Esophagus (tissue), 2 donors: ENCODE measurements at regions not wholly inside any gene's neighbourhood (a gene's known extent, or its start where the extent isn't known, plus 50 kb on each side); places are given as distances from the start of the nearest gene placed in this dataset.
"Not testable (repeated sequence)": the region's sequence is repeated elsewhere in the genome, so short reads cannot be mapped to it uniquely, and the experiment has no call there.

Experiments
- H3K27ac ChIP-seq, 2 donors: one replicate each; pipeline ENCODE4 v1.5.1; 2013; ENCODE audit warnings: low read depth in 2 of 2, mild to moderate bottlenecking in 2 of 2, inconsistent platforms in 1 of 2, low read length in 1 of 2, moderate library complexity in 1 of 2
- H3K27me3 ChIP-seq, 2 donors: one replicate each; pipeline ENCODE4 v1.6.1; 2013; ENCODE audit warnings: low read length in 2 of 2, control low read depth in 1 of 2, mild to moderate bottlenecking in 1 of 2; ENCODE audit not compliant: insufficient read depth in 2 of 2, control insufficient read depth in 1 of 2
- H3K36me3 ChIP-seq, 2 donors: one replicate each; pipeline ENCODE4 v1.6.1; 2013; ENCODE audit warnings: low read length in 1 of 2; ENCODE audit not compliant: control insufficient read depth in 2 of 2, insufficient read depth in 2 of 2
- H3K4me1 ChIP-seq, 2 donors: one replicate each; pipeline ENCODE4 v1.6.1; 2013; ENCODE audit warnings: low read length in 1 of 2; ENCODE audit not compliant: control insufficient read depth in 2 of 2, insufficient read depth in 2 of 2
- H3K4me3 ChIP-seq, 2 donors: one replicate each; pipeline ENCODE4 v1.5.1; 2013; ENCODE audit warnings: low read length in 2 of 2, mild to moderate bottlenecking in 2 of 2, low read depth in 1 of 2, moderate library complexity in 1 of 2
- H3K9me3 ChIP-seq, 2 donors: one replicate each; pipeline ENCODE4 v1.6.1; 2013; ENCODE audit warnings: mild to moderate bottlenecking in 2 of 2, low read depth in 1 of 2, low read length in 1 of 2, moderate library complexity in 1 of 2; ENCODE audit not compliant: control insufficient read depth in 2 of 2, insufficient read depth in 1 of 2
- WGBS, 2 donors: extraction: QIAGEN DNeasy Blood & Tissue Kit; methylation state at CpG; one replicate each; pipeline ENCODE4 v1.1.7; 2013; 5-methylcytosine and 5-hydroxymethylcytosine counted together
- donor health status: healthy with polysubstance abuse.
- donor health status: Bipolar disorder and iron deficiency.

DNA sequence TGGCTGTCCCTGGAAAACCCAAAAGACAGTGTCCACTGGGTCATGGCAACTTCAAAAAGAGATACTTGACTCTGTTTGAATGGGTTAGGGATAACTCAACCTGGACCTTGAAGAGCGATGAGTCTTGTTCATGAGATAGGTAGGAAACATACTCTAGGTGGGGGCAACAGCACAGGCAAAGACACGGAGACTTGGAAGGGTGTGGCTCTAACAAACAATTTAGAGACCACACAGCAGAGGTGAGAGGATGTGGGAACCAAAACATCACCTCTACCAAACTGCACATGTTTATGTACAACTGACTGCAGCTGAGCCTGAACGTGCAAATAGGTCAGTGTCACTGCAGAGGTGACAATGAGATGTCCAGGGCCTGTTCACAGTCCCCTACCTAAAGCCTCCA lies 247.7 kb upstream of the ADRA1B start:
- no peaks in the 10 kb centered on the region for H3K4me1 ChIP-seq
- no peaks in the 10 kb centered on the region for H3K36me3 ChIP-seq
- WGBS, 2 donors: 69 to 77% methylated on average over 3 of the region's 3 CpGs
- no peaks in the 10 kb centered on the region for H3K9me3 ChIP-seq
- H3K27ac ChIP-seq: no peak overlapping the region
- no peaks in the 10 kb centered on the region for H3K27me3 ChIP-seq
- no peak overlapping the region for H3K4me3 ChIP-seq

DNA sequence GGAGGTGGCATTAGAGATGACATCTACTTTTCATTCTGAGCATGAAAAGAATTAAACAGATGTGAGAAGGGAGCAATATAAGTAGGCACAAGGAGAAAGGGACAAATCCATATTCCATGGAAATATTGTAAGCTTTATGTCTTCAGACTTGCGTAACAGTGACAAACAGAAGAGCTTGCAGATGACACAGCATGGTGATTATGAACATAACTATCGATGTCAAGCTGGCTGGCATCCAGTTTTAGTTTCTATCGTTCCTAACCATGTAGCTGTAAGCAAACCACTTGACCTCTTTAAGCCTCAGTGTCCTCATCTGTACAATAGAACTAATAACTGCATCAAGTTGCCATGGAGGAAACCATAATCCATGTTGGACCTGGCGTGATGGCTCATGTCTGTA lies 246.7 kb upstream of the ADRA1B start:
- no peak overlapping the region for H3K27ac ChIP-seq
- H3K4me1 ChIP-seq: no peaks in the 10 kb centered on the region
- no peaks in the 10 kb centered on the region for H3K9me3 ChIP-seq
- no peaks in the 10 kb centered on the region for H3K27me3 ChIP-seq
- H3K36me3 ChIP-seq: no peaks in the 10 kb centered on the region
- 84% methylated on average over 4 of the region's 4 CpGs for WGBS, 2 donors
- H3K4me3 ChIP-seq: no peak overlapping the region

DNA sequence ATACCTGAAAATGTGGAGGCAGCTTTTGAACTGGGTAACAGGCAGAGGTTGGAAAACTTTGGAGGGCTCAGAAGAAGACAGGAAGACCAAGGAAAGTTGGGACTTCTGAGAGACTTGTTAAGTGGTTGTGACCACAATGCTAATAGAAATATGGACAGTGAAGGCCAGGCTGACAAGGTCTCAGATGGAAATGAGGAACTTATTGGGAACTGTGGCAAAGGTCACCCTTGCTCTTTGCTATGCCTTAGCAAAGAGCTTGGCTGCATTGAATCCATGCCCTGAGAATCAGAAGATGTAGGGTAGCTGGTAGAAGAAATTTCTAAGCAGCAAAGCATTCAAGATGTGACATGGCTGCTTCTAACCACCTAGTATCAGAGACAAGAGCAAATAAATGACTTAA lies 244.4 kb upstream of the ADRA1B start:
- Histone ChIP-seq H3K27me3 (no peaks in the 10 kb centered on the region), H3K4me1 (no peaks in the 10 kb centered on the region), H3K9me3 (no peaks in the 10 kb centered on the region), H3K27ac (no peak overlapping the region), H3K4me3 (no peak overlapping the region), H3K36me3 (no peaks in the 10 kb centered on the region)

DNA sequence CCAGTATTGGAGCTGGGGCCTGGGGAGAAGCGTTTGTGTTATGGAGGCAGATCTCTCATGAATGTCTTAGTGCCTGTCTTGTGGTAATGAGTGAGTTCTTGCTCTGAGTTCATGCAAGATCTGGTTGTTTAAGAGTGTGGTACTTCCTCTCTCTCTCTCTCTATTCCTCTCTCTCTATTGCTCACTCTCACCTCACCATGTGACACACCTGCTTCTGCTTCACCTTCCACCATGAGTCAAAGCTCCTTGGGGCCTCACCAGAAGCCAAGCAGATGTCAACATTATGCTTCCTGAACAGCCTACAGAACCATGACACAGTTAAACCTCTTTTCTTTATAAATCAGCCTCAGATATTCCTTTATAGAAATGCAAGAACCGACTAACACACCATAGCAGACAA lies 242.7 kb upstream of the ADRA1B start:
- Histone ChIP-seq H3K9me3 (no peaks in the 10 kb centered on the region), H3K27me3 (no peaks in the 10 kb centered on the region), H3K36me3 (no peaks in the 10 kb centered on the region), H3K4me1 (no peaks in the 10 kb centered on the region), H3K4me3 (no peak overlapping the region), H3K27ac (no peak overlapping the region)
- WGBS, 2 donors: 76 to 85% methylated on average over 2 of the region's 2 CpGs

DNA sequence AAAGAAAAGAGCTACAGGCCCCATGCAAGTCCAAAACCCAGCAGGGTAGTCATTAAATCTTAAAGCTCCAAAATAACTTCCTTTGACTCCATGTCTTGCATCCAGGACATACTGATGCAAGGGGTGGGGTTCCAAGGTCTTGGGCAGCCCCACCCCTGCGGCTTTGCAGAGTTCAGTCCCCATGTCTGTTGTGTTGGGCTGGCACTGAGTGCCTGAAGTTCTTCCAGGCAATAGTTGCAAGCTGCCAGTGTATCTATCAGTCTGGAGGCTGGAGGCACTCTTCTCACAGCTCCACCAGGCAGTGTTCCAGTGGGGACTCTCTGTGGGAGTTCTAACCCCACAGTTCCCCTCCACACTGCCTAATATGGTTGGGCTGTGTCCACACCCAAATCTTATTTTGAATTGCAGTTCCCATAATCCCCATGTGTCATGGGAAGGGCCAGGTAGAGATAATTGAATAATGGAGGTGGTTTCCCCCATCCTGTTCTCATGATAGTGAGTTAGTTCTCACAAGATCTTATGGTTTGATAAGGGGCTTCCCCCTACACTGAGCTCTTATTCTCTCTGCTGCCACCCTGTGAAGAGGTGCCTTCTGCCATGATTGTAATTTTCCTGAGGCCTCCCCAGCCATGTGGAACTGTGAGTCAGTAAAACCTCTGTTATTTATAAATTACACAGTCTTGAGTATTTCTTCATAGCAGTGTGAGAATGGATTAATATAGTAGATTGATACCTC lies 237.5 kb upstream of the ADRA1B start:
- Histone ChIP-seq H3K36me3 (no peaks in the 10 kb centered on the region), H3K4me3 (no peak overlapping the region), H3K9me3 (peaks cover 0 to 10% of the 10 kb centered on the region in 2 donors), H3K27me3 (no peaks in the 10 kb centered on the region), H3K27ac (no peak overlapping the region), H3K4me1 (no peaks in the 10 kb centered on the region)
- WGBS, 2 donors: 24 to 64% methylated on average over 1 of the region's 1 CpG

DNA sequence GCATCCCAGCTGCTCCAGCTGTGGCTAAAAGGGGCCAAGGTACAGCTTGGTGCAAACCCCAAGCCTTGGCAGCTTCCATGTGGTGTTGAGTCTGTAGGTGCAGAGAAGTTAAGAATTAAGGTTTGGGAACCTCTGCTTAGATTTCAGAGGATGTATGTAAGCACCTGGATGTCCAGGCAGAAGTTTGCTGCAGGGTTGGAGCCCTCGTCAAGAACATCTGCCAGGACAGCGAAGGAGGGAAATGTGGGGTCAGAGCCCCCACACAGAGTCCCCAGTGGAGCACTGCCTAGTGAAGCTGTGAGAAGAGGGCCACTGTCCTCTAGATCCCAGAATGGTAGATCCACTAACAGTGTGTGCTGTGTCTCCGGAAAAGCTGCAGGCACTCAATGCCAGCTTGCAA lies 236.2 kb upstream of the ADRA1B start:
- Histone ChIP-seq H3K27ac (no peak overlapping the region), H3K4me3 (no peak overlapping the region), H3K27me3 (no peaks in the 10 kb centered on the region), H3K36me3 (no peaks in the 10 kb centered on the region), H3K4me1 (no peaks in the 10 kb centered on the region), H3K9me3 (peaks cover 0 to 10% of the 10 kb centered on the region in 2 donors)
- WGBS, 2 donors: 56 to 93% methylated on average over 3 of the region's 3 CpGs

DNA sequence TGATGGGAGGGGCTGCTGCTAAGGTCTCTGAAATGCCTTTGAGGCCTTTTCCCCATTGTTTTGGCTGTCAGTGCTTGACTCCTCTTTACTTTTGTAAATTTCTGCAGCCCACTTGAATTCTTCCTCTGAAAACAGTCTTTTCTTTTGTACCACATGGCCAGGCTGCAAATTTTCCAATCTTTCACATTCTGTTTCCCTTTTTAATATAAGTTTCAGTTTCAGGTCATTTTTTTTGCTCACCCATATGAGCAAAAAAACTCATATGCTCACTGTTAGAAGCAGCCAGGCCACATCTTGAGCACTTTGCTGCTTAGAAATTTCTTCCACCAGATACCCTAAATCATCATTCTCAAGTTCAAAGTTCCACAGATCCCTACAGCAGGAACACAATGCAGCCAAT lies 234.6 kb upstream of the ADRA1B start:
- no peaks in the 10 kb centered on the region for H3K27me3 ChIP-seq
- no peaks in the 10 kb centered on the region for H3K36me3 ChIP-seq
- no peak overlapping the region for H3K4me3 ChIP-seq
- no peak overlapping the region for H3K27ac ChIP-seq
- H3K4me1 ChIP-seq: no peaks in the 10 kb centered on the region
- H3K9me3 ChIP-seq: peaks cover 0 to 10% of the 10 kb centered on the region in 2 donors

DNA sequence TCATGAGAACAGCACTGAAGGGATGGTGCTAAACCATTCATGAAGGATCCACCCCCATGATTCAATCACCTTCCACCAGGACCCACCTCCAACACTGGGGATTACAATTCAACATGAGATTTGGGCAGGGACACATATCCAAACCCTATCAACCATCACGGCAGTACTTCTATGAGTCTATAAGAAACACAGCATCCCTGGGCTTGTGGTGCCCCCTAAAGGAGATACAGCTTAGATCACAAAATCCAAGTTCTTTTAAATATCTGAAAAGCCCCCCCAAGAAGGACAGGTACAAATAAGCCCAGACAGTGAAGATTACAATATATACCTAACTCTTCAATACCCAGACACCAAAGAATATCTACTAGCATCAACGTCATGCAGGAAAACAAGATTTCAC lies 233.7 kb upstream of the ADRA1B start:
- Histone ChIP-seq H3K27ac (no peak overlapping the region), H3K4me1 (no peaks in the 10 kb centered on the region), H3K27me3 (no peaks in the 10 kb centered on the region), H3K36me3 (no peaks in the 10 kb centered on the region), H3K9me3 (peaks cover 0 to 10% of the 10 kb centered on the region in 2 donors), H3K4me3 (no peak overlapping the region)
- WGBS, 2 donors: 75 to 78% methylated on average over 2 of the region's 2 CpGs

DNA sequence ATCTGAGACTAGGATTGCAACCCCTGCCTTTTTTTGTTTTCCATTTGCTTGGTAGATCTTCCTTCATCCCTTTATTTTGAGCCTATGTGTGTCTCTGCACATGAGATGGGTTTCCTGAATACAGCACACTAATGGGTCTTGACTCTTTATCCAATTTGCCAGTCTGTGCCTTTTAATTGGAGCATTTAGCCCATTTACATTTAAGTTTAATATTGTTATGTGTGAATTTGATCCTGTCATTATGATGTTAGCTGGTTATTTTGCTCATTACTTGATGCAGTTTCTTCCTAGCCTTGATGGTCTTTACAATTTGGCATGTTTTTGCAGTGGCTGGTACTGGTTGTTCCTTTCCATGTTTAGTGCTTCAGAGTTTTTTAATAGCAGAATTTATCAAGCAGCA lies 228.4 kb upstream of the ADRA1B start:
- not testable (repeated sequence) for H3K4me1 ChIP-seq, H3K36me3 ChIP-seq, H3K4me3 ChIP-seq, H3K27ac ChIP-seq, H3K27me3 ChIP-seq, H3K9me3 ChIP-seq

DNA sequence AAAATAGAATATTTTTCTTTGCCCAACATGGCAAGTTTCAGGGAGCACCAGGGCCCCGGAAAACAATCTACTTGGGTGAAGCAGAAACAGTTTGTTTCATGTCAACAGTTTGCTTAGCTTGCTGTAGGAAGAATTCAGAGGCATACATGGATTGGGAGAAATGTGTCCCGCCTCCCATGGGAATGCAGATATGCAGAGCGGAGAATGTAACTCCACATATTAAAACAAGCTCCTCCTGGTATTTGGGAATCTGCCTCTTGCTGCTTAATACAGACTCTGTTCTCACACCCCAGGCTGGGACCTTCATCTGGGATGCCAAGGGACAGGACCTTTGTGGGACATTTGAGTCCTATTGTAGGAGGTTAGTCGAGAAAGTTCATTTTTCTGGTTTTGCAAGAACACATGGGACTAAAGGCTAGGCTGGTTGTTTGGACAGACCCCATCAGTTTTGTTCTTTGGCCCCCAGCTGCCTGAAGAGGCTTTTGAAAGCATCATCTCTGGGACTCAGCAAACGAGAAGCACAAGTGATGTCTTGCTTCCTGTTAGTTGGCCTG lies 220.5 kb upstream of the ADRA1B start:
- no peaks in the 10 kb centered on the region for H3K36me3 ChIP-seq
- WGBS, 2 donors: 63 to 65% methylated on average over 5 of the region's 5 CpGs

More for the DNA sequence above, 220.5 kb upstream of the ADRA1B start:
- Histone ChIP-seq H3K4me1 (no peaks in the 10 kb centered on the region), H3K4me3 (no peak overlapping the region), H3K27ac (no peak overlapping the region), H3K27me3 (no peaks in the 10 kb centered on the region), H3K9me3 (no peaks in the 10 kb centered on the region)
